Muscle of back (tissue), 3 donors: ENCODE measurements at regions not wholly inside any gene's neighbourhood (a gene's known extent, or its start where the extent isn't known, plus 50 kb on each side); places are given as distances from the start of the nearest gene placed in this dataset.

Experiments used
- DNase-seq, 3 donors: peaks; one replicate each; pipeline versions ENCODE4 v3.0.0 to v3.0.0-alpha.2; 2013

DNA sequence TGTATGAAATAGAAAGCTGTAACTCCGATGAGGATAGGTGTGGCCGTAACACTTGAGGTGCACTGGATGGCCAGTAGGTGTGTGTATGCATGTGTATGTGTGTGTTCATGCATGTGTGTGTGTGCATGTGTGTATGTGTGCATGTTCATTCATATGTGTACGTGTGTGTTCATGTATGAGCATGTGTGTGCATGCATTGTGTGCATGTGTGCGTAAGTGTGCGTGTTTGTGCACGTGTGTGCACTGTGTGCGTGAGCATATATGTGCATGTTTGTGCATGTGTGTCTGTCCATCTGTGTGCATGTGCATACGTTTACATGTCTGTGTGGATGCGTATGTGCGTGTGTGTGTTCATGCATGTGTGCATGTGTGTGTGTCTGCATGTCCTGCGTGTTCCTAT, 145.5 kb downstream of the C16orf95 start:
- no peak for DNase-seq

DNA sequence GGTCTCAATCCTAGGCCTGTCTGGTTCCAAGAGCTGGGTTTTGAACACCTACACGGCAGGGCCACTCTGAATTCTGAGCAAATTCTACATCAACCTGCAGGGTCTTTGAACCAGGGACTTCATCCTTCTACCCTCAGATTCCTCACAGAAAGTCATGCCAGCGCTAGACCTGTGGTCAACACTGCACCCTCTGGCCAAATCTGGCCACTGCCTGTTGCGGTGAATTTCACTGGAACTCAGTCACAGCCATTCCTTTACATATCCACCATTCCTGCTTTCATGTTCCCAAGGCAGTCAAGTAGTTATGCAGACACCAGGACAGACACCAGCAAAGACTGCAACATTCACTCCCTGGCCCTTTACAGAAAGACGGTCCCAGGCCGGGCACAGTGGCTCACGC, 144.6 kb downstream of the C16orf95 start:
- no peak for DNase-seq

DNA sequence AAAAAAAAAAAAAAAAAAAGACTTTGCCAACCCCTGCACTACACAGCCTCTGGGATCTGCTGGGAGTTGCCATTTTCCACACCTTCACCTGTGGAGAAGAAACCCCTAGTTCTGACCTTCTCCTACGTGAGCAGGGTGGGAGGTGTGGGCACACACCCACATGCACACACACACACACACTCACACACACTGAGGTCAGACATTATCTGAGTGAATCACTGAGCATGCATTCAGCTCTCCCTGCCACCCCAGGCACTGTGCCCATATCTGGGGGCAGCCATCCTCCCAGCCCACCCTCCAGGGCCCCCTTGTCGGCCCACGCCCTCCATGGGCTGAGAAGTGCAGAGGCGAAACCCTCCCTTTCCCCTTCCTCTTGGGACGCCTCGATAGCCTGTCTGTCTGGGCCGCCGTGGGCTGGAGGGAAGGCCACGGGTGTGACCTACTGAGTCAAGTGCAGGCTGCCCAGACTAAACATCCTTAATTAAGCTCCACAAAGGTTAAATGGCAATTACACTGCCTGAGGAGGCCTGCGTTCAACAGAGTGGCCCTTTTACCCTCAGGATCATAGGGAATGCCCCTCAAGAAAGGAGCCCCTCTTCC, 143.8 kb downstream of the C16orf95 start:
- no peak for DNase-seq

DNA sequence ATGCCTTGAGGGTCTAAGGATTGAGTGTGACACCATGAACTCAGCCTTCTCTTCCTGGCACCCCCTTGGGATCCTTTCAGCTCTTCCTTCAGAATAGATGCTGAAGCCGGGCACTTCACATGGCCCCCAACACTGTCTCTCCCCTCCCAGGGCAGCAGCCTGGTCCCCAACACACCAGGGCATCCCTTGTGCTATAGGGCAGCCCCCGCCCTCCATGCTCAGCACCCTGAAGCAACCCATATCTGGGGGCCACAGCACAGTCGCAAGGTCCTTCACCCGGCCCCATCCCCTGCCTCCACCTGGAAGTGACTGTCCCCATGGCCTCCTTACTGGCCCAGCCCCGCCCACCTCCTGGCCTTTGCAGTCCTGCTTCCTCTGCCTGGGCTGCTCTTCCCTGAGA, 143.1 kb downstream of the C16orf95 start:
- DNase-seq = no peak

DNA sequence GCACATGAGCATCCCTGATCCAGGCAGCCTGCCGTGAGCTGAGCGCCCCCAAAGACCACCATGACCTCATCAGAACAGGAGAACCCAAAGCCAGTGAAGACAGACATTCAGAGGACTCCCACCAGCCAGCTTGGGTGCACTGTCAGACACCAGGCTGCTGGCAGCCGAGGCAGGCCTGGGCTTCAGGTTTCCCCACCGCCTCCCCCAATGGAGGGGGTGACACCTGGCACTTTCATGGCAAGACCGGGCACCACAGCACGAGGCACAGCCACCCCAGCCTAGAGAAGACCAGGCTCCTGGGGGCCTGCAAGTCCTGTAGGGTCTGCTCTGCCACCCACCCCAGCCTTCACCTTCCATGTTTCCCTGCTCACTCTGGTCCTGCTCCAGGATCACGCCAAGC, 140.5 kb downstream of the C16orf95 start:
- no peak for DNase-seq

DNA sequence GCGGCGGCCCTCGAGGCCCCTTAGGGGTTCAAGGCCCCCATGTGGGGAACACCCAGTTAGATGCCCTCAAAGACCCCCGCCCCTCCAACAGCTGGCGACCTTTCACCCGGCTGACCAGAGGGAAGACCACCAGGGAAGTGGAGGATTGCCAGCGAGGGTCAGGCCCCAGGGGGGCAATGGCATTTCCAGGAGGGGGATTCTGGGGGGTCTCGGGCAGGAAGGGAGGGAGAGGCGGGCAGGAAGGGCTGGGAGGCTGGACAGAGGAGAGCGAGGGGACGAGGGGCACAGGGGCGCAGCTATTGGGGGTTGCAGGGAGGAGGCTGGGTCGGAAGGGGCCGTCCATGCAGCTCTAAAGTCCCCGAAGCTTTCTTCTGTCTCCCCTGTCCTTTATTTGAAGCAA, 139.5 kb downstream of the C16orf95 start:
- DNase-seq = no peak

DNA sequence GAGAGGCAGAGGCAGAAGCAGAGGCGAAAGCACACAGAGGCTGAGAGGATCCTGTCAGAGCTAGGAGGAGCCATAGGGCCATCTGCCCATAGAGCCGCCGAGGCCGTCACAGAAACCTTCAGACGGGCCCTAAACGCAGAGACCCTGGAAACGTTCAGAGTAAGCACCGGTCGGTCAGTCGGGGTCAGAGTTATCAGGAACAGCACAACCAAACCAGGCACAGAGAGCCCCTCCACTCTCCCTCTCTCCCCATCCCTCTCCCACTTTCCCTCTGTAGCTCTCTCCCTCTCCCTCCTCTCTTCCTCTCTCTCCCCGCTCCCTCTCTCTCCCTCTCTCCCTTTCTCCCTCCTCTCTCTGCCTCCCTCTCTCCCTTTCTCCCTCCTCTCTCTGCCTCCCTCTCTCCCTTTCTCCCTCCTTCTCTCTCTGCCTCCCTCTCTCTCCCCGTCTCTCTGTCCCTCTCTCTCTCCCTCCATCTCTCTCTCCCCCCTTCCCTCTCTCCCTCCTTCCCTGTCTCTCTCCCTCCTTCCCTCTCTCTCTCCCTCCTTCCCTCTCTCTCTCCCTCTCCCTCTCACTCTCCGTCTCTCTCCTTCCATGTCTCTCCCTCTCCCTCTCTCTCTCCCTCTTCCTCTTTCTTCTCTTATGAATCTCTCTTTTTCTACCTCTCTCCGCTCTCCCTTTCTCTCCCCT, 138.9 kb downstream of the C16orf95 start:
- DNase-seq = peak in 1 of 3 donors; percentile 82

DNA sequence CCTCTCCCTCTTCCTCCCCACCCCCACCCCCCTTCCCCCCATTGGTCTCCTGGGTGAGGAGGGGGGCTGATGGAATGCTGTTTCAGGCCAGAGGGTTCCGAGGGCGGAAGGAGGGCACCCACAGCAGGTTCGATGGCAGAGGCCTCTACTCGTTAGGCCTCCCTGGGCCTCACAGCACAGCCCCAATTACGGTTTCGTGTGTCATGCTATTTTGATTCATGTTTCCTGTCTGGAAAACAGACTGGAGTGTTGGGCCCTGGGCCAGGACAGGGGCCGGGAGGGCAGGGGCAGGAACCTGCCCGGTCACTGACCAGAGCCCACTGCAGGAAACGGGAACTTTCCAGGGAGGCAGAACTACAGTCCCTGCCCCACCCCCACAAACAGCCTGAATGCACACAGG, 138.2 kb downstream of the C16orf95 start:
- DNase-seq = peak in 1 of 3 donors; percentile 53

DNA sequence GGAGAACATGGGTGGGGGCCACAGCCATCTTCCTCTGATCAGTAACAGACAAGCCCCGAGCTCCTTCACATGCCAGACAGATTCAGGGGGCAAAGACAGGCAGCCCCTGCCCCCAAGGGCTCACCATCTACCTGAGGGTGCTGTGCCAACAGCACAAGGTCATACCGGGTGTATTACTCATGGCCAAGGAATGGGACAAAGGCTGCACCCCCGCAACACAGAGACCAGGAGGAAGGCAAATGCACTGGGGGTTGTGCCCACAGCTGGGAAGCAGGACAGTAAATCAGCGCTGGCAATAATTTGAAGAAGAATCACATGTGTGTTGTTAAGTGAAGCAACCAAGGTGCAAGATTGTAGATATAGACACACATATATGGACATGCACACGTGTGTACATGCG, 137.1 kb downstream of the C16orf95 start:
- no peak for DNase-seq

DNA sequence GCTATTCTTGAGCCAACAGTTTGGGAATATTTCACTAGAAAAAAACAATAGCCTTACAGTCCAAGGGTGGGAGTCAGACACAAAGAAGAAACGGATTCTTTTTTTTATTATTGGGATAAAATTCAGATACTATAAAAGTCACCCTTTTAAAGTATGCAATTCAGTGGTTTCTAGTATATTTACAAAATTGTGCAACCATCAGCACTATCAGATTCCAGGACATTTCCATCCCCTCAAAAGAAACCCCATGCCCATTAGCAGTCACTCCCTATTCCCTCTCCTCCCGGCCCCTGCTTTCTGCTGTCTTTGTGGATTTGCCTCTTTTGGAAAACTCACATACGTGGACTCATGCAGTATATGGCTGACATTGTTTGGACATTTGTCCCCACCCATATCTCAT, 134.4 kb downstream of the C16orf95 start:
- DNase-seq = no peak

DNA sequence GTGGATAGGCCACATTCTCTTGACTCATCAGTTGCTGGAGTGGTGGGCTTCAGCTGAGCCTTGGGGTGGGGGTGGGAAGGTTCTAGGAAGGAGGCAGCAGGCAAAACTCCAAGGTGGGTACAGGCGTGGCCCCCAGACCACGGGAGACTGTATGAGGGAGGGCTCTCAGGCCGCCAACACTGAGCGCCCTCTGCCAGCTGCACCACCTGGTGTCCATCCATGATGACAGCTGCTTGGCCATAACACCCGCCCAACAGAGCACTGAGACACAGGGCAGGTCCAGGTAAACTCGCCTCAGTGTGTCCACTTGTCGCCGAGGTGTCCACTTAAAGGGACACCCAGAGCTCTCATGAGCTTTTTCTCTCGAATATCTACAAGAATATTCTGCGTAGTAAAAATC, 133.5 kb downstream of the C16orf95 start:
- DNase-seq = no peak

DNA sequence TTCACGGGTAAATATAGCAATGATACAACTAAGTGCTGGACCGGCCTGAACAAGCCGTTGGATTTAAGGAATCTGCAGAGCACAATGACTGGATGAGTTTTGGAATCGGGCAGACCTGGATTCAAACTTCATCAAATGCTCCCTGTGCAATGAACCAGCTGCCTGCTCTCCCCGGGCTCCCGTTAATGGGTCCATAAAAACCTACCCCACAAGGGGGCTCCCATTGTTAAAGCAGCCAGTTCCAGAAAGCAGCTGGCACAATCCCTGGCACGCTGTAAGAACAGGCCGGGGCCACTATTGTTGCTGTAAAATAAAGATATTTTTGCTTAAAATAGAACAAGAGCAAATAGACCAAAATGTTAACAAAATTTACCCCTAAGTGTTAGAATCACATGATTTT, 131.9 kb downstream of the C16orf95 start:
- no peak for DNase-seq

DNA sequence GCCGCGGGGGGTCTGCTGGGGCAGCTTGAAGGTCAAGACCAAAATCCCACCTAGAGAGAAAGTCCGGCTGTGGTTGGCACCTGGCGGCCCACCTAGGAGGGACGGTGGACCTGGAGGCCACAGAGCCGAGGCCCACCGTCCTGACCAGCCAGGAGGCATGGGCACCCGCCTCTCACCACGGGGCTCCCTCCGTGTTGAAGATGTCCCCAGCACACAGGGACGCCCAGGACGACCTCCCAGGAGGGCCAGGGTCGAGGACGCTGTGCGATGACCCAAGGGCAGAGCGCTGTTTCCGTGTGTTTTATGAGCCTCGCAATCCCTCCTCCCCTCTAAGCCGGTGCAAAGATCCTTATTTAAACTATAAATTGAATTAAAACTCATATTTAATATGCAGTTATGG, 131.2 kb downstream of the C16orf95 start:
- DNase-seq = no peak

DNA sequence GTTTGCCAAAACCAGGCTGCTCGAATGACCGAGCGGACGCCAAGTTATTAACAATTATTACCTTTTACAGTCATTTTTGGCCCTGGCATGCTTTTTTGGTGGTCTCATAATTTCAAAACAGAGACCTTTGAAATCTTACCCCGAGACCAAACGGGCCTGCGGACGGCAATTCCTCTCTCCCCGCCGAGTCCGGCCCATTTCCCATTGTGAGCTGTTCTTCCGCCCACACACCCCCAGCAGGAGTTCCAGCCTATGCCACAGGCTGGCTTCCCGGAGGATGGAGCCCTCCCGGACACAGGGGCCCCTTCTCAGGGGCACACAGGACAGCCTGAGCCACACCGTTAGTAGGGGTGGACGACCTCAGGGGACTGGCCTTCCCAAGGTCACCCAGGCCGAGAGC, 130.7 kb downstream of the C16orf95 start:
- no peak for DNase-seq

DNA sequence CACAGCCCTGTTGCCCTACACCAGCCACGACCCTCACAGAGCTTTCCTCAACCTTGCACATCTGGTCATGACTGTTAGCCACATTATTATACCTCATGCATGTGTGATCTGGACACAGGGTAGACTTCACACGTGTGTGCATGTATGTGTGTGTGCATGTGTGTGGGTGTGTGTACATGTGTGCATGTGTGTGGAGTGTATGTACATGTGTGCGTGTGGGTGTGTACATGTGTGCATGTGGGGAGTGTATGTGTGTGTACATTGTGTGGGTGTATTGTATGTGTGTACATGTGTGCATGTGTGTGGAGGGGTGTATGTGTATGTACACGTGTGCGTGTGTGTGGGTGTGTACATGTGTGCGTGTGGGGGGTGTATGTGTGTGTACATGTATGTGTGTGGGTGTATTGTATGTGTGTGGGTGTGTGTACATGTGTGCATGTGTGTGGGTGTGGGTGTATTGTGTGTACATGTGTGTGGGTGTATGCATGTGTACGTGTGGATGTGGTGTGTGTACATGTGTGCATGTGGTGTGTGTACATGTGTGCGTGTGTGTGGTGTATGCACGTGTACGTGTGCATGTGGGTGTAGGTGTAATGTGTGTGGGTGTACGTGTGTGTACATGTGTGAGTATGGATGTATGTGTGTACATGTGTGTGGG, 130.2 kb downstream of the C16orf95 start:
- no peak for DNase-seq

DNA sequence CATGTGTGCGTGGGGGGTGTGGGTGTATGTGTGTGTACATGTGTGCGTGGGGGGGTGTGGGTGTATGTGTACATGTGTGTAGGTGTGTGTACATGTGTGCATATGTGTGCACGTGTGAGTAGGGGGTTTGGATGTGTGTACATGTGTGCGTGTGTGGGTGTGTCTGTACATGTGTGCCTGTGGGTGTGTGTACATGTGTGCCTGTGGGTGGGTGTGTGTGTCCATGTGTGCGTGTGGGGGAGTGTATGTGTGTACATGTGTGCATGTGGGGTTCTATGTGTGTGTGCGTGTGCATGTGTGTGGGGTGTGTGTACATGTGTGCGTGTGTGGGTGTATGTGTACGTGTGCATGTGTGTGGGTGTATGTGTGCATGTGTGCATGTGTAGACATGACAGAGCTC, 129.1 kb downstream of the C16orf95 start:
- DNase-seq = no peak

DNA sequence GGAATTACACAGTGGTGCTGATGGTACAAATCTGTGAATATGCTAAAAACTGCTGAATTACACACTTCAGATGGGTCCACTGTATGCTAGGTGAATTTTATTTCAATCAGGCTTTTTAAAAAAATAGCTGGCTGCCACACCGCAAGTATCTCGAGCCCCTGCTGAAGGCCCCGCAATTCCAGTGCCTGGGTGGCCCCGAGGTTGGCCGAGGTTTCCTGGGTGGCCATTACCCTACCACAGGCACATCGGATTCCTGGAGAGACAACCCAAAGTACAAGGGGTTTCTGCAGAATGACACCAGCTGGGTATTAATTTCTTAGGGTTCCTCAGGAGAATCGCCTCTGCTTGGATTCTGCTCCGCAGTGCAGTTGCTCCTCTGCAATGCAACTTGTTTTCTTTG, 127.8 kb downstream of the C16orf95 start:
- DNase-seq = no peak

DNA sequence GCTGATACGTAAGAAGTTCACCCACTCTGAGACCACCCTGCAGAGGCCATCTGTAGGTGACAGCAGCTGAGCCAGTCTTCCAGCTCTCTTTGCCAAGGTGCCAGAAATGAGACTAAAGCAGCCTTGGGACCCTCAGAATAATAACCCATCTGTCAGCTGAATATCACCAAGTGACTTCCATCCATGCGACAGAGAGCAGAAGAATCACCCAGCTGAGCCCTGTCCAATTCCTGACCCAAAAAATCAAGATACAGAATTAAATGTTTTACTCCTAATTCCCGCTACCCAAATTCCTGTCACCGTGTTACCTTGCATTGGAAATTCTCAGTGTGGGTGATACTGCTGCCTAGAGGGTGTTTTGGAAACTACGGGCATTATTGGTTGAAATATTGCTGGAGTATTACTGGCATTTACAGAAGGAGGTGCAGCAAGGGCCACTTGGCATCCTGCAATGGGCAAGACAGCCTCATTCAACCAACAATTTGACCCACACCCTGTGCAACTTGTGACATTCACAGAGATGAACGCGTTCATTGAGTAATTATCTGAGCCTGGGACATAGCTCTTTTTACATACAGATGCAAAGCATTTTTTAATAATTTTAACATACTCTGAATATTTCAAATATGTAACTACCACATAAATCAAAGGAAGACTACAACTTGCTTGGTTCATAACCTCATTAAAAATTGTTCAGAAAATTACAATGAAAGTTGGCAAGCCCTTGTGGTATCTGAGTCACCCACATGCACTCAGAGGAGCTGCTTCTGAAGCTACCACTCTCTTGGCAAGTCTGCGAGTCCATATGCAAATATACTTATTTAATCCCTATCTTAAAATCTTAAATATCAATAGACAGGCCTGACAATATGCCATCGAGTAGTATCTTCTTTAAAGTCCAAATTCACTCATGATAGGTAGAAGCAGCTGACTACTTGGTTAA, 126.6 kb downstream of the C16orf95 start:
- DNase-seq = no peak

DNA sequence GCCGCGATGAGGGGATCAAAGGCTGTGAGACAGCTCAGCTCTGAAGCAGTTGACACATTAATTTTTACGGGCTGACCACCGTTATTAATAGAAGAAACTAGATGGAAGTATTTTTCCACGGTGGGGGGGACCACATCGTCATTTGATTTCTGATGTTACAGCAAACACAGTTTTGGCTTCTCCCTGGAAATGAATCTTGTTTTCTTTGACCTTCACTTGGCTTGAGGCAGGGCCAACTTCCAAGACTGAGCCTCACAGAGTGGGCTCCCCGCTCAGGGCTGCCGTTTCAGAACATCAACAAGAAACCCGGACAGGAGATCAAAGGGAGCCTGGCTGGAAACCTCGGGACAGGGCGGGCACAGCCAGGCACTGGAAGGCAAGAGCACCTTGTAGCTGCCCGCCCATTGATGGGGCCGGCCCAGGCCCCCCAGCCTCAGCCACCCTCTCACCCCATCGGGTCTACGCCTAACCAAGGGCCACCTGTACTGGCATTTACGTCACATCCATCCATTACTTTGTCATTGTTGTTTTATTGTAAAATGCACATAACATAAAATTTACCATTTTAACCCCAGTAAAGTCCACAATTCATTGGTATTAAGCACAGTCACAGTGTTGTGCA, 124.6 kb downstream of the C16orf95 start:
- no peak for DNase-seq

DNA sequence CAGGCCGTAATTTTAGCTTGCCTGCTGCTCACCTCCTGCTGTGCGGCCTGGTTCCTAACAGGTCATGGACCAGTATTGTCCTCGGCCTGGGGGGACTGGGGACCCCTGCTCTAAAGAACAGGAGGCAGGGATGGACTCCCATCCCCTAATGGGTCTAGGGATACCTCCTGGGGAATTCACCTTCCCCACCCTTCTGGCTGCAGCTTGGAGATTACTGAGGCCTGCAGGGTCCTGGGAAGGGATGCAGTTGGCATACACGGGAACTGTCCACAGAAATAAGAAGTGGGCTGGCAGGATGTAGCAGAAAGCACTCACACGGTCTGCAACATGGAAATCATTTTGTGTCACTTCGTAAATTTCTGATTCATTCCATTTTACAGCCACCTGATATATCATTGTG, 123.0 kb downstream of the C16orf95 start:
- DNase-seq = no peak

DNA sequence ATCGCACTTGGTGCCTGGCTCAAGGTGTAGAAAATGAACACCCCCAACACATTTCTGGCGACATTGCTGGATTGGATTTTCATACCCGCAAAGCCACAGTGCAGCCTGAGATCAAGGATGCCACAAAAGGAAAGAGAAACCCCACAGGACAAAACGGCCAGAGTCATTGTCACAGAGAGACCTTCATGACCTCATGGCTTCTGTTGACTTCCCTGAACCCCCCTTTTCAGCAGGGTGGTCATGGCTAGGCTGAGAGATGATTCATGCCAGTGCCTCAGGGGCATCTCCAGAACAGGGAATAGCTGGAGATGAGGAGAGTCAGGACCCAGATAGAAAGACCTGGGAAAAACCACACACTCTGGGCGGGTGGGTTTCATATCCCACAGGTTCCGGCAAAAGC, 122.0 kb downstream of the C16orf95 start:
- no peak for DNase-seq

DNA sequence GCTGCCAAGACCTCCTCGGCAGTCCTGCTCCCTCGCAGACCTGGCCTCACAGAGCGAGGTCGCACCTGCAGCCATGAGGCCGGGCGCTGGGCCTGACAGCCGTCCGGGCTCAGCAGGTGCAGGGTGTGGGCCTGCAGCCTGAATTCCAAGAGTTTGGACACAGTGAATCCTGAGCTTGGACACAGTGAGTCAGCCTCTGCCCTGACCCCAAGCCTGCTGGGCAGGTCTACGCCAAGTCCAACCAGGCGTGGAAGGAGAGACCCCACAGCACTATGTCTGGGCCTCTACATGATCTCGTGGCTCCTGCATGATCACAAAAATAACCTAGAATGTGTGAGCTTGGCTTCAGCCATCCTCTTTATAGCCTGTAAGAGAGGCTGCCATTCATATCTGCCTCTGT, 121.0 kb downstream of the C16orf95 start:
- peak in 1 of 3 donors; percentile 39 for DNase-seq
